ENCODE measurements at regions not wholly inside any gene's neighbourhood (a gene's known extent, or its start where the extent isn't known, plus 50 kb on each side); places are given as distances from the start of the nearest gene placed in this dataset.
"Not testable (repeated sequence)": the region's sequence is repeated elsewhere in the genome, so short reads cannot be mapped to it uniquely, and the experiment has no call there.

DNA sequence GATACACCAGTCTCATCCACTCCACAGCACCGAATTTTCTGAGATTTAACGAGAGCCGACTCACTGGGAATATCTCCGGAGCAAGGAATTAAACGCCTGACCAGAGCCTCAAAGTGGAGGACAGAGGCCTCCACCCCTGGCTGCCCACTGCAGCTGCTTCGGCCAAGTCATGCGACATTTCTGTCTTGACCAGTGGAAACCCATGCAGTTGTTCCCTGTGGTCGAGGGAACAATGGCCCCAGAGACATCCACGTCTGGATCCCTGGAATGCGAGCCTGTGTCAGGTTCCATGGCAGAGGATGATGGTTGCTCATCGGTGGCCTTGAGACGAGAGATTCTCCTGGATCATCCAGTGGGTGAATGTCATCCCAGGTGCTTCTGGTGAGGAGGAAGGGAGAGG, 65.7 kb upstream of the INSIG1 start:
- no peak for DNase-seq

DNA sequence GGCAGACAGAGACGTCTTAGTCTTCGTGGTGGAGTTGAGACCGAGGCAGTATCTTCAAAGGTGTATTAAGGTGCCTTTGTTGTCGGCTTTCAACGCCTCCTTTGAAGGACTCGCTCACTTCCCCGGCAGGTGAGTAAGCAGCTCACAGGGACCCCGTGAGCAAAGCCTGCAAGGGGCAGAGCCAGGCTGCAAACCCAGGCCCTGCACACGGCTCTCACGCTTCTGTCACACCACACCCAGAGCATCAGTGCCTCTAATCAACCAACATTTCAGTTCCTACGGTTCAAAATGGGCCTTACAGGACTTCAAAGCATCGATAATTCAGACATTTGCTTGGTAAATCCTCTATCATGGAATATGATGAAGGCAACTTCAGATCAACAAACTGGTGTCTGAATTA, 64.8 kb upstream of the INSIG1 start:
- no peak for DNase-seq

DNA sequence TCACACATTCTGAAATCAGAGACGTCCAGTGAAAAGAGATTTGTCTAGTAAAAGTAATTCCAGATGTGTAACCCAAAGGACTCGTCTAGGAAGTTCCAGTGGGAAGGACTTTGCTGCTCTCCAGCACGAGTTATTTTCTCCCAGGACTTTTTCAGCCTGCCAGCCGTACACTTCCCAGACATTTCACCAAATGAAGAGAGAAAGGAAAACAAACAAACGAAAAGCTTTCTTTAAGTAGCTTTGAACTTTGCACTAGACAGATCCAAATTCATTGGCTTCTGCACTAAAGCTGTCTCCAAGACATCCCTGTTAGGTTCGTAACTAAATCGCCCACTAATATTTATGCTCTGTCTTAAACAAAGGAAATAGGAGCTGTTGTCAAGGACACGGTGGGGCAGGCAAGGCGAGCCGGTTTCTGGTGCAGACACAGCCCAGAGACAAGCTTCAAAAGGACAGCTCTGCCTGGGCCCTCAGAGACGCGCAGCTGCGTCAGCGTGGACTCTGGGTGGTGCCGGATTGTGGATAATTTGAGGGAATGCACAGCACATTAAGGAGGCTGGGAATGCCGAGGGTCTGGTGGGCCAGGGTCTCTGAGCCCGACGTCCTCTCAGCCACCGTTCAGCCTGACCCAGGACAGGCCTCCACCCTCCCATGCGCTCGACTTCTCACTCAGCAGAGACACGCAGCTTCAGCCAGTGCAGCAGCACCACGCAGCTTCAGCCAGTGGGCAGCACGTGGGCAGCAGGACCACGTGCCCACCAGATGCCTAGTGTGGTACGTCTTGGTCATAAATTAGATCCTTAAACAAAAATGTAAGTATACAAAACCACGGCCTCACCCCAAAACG, 64.1 kb upstream of the INSIG1 start:
- DNase-seq = no peak

DNA sequence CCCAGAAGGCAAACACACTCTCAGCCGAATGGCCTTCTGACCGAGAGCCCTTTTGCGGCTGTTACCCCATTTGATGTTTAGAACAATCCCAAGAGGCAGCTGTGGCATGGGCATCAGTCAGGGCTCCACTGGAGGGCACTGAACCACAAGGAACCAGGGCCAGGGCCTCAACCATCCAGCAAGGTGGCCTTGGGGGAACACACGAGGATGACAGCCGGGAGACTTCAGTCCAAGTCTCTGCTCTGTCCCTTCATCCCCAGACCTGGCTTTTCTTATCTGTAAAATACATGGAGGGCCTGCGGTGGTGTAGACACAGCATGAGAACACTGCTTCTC, 63.6 kb upstream of the INSIG1 start:
- no peak for DNase-seq

DNA sequence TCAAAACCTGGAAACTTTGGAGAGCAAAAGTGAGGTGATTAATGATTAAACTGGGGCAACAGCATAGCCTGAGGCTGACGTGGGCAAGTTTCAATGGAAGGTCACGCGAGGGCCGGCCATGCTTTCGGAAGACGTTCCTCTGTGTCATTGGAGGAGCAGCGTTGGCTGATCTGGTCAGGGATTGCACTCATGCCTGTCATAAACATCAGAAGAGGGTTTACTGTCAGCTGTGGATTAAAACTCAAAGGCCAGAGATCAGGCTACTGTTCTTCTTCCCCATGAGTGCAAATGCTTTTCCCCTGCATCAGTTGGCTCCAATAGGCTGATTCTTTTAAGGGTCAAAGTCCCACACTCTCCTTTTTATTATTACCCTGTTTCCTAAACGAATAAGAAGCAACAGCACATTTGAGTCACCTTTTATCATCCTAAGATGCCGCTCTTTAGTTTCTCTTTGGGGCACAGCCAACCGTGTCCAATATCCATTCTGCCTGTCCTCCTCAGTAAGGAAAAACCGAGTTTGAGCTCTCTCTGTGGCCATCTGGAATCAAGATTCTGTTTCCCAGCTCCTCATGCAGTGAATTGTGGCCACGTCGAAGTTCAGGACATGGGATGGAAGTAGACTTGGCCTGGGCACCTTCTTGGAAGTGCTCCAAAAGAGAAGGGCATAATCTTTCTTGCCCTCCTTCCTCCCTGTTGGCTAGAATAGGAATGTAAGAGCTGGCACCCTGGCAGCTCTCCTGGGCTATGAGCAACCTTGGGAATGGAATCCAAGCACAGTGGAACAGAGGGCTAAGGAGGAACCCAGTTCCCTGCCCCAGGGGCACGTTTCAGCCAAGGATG, 62.5 kb upstream of the INSIG1 start:
- DNase-seq = no peak

DNA sequence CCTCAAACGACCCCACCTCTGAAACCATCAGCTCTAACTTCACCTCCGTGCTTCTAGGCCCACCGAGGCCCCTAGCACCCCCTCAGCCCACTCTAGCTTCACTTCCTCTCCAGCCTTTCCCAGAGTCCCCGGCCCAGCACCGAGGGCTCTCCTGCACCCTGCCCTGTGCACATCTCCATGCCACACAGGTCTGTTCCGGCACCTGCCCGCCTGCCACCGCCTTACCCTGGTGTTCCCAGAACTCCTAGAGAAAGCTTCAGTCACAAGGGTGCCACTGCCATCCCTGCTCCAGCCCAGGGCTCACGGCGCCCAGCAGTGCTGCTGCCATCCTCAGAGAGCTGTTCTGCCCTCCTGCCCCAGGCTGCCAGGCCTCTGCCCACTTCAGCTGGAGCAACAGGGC, 61.3 kb upstream of the INSIG1 start:
- DNase-seq = no peak

DNA sequence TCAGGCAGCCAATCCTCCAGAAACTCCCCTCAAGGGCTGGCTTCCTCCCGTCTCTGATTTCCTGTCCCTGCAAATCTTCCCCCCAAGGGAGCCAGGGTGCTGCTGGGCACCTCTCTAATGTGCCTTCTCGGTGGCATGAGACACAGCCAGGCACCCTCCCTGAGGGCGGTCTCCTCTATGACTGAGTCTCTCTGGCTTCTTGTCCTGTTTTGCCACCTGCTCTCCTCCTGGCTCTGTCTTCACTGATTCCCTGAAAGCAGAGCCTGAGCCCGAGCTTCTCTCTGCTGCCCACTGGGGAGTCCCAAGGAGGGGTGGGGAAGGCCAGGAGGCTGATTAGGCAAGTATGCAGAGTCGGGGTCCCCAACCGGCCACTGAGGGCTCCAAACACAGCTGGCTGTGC, 60.4 kb upstream of the INSIG1 start:
- DNase-seq = no peak

DNA sequence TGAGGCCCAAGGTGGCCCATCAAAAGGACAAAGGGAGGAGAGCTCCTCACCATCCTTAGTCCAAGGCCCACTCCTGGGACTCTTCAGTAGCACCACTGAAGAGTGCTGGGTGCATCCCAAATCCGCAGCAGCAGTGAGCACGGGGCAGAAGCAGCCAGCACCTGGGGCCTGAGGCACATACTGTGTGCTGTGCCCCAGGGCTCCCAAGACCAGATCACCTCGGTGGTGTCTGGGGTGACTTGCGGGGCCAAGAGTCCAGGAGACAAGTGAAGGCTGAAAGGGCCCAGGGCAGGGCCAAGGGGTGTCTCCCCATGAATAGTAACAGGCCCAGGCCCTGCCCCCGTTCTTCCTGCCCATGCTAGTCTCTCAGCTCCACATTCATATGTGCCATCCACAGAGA, 59.9 kb upstream of the INSIG1 start:
- DNase-seq = no peak

DNA sequence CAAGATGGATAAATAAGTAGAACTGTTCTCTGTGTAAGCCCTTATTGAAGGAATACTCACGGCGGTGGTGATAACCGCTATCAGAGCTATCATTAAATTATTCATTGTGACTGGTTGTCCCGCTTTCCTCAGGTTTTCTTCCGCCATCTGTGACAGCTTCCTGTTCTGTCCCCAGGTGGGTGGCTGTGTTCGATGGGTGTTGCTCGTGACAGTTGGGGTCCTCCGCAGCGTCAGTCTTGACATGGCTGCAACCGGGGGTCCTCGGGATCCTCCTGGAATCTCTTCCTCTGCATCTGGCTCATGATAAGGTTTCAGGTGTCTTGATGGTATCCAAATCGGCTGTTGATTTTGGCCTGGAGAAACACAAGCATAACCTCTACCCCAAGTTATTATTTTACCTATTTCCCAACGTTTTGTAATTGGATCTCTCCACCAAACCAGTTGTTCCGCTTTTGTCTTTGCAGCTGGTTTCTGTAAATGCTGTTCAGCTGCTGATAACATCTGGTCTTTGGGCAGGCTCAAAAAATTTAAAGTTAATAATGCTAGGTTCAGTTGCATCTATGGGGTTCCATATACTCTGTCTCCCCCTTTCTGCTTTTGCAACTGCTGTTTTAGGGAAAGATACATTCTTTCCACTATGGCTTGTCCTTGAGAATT, 58.1 kb upstream of the INSIG1 start:
- DNase-seq = not testable (repeated sequence)

DNA sequence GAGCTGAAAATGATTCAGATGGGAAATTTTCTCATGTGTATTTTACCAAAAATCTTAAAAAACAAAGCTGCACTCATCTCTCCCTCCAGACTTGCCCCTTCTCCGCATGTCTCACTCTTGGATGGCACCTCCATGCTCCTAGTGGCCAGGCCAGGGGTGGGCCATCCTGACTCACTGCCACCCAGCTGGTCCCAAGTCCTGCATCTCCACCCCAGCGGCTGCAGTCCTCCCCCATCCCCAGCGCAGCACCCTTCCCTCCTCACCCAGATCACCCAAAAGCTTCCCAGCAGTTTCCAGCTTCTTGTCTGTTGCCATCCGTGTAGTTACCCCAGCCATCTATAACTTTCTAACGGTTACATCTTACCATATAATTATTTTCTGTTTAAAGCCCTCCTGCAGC, 53.0 kb upstream of the INSIG1 start:
- DNase-seq = no peak

DNA sequence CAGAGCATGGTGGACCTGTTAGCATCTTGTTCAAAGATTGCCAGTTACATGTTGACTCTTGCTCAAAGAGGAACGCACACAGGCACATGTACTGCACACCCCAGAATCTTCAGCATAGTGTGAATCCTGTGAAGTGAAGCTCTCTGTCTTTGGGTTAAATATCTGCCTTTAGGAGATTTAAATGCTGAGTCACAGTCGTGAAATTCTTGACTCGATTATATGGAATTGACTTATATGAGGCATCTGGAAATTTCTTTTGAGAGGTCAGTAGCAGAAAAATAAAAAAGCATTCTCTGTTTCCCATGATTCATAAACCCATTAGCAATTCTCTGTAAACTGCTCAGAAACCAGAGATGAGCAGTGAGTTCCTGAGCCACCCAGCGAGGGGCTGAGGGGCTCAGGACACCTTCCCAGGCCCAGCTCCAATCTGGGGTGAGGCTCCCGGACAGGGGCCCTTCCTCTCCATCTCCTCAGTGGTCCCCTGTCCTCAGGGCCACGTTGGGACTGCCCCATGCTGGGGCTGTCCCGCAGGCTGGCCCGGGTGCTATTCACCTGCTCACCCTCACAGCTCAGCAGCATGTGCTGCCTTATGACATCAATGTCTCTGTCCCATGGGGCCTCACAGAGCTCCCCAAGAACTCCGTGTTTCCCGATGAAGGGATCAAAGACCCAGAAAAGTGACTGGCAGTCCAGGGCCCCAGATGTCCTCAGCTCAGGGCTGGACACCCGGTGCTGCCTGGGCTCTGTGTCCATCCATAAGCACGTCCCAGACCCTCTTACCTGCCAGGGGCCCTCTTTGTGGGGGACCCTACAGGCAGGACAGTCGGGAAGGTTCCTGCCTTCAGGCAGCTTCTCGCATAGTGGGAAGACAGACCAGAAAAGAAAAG, 50.0 kb upstream of the INSIG1 start:
- no peak for DNase-seq
